Activated CD8-positive, alpha-beta memory T cell treated with anti-CD3 and anti-CD28 coated beads, Interleukin-2, amount 50 U/mL, for 1 hour (primary cell): ENCODE measurements at regions not wholly inside any gene's neighbourhood (a gene's known extent, or its start where the extent isn't known, plus 50 kb on each side); places are given as distances from the start of the nearest gene placed in this dataset.

ENCODE experiments used
- DNase-seq: peaks from one replicate; pipeline ENCODE4 v3.0.0-alpha.2; 2020; ENCODE audit errors: extremely low read depth

GRCh38 chr2:3100386-3100785 lies 277.2 kb downstream of the EIPR1 start:
- no peak for DNase-seq

GRCh38 chr2:3099860-3100234 lies 277.8 kb downstream of the EIPR1 start:
- no peak for DNase-seq

GRCh38 chr2:3099145-3099859 lies 278.3 kb downstream of the EIPR1 start:
- no peak for DNase-seq

- no peak for DNase-seq
Observed at GRCh38 chr2:3098231-3098630, 279.4 kb downstream of the EIPR1 start.

GRCh38 chr2:3097804-3098203 lies 279.8 kb downstream of the EIPR1 start:
- DNase-seq, result no peak

- DNase-seq, result no peak
Observed at GRCh38 chr2:3094999-3095958, 282.3 kb downstream of the EIPR1 start.

GRCh38 chr2:3094318-3094717 lies 283.3 kb downstream of the EIPR1 start:
- DNase-seq, result no peak

GRCh38 chr2:3091696-3092095 lies 285.9 kb downstream of the EIPR1 start:
- no peak for DNase-seq

- no peak for DNase-seq
Observed at GRCh38 chr2:3082705-3083104, 294.9 kb downstream of the EIPR1 start.

- DNase-seq, result no peak
Observed at GRCh38 chr2:3079959-3080948, 297.4 kb downstream of the EIPR1 start.

- no peak for DNase-seq
Observed at GRCh38 chr2:3079466-3079865, 298.2 kb downstream of the EIPR1 start.

GRCh38 chr2:3078684-3079083 lies 298.9 kb downstream of the EIPR1 start:
- no peak for DNase-seq

- no peak for DNase-seq
Observed at GRCh38 chr2:3076848-3077642, 300.6 kb downstream of the EIPR1 start.

- no peak for DNase-seq
Observed at GRCh38 chr2:3075991-3076340, 301.7 kb downstream of the EIPR1 start.

GRCh38 chr2:3075316-3075990 lies 302.2 kb downstream of the EIPR1 start:
- no peak for DNase-seq

GRCh38 chr2:3073704-3074103 lies 303.9 kb downstream of the EIPR1 start:
- no peak for DNase-seq

- no peak for DNase-seq
Observed at GRCh38 chr2:3073041-3073595, 304.5 kb downstream of the EIPR1 start.

- DNase-seq, result no peak
Observed at GRCh38 chr2:3071685-3072263, 305.8 kb downstream of the EIPR1 start.

- no peak for DNase-seq
Observed at GRCh38 chr2:3066831-3067230, 310.8 kb downstream of the EIPR1 start.

- no peak for DNase-seq
Observed at GRCh38 chr2:3065928-3066327, 311.7 kb downstream of the EIPR1 start.
